PFSK-1 (cell line): ENCODE measurements at regions not wholly inside any gene's neighbourhood (a gene's known extent, or its start where the extent isn't known, plus 50 kb on each side); places are given as distances from the start of the nearest gene placed in this dataset.

Experiments used
- FOXP2 ChIP-seq: optimal IDR thresholded peaks from 2 replicates; pipeline ENCODE3; 2011; ENCODE audit warnings: borderline replicate concordance, control low read depth, inconsistent platforms; ENCODE audit not compliant: insufficient read depth; ENCODE audit errors: extremely low read length, extremely low read depth
- POLR2AphosphoS5 ChIP-seq: IDR thresholded peaks from 2 replicates; pipeline ENCODE4 v1.6.1; 2012; ENCODE audit warnings: low read depth, mild to moderate bottlenecking, control low read depth, low read length, moderate library complexity
- SIN3A ChIP-seq: IDR thresholded peaks from 2 replicates; pipeline ENCODE4 v1.6.1; 2012; ENCODE audit warnings: mild to moderate bottlenecking, low read length, moderate library complexity, borderline replicate concordance; ENCODE audit not compliant: insufficient read depth
- TAF1 ChIP-seq: IDR thresholded peaks from 2 replicates; pipeline ENCODE4 v1.6.1; 2012; ENCODE audit warnings: low read length, control low read depth, borderline replicate concordance; ENCODE audit not compliant: insufficient read depth
- TF ChIP-seq, protein P1 (sequence below), 2 experiments: IDR thresholded peaks; 2 replicates each; pipeline versions ENCODE4 v1.6.1 to v1.8.0; 2011 to 2012; ENCODE audit warnings: low read depth in 2 of 2, low read length in 2 of 2, control low read depth in 1 of 2, inconsistent platforms in 1 of 2, mild to moderate bottlenecking in 1 of 2, moderate library complexity in 1 of 2; ENCODE audit not compliant: insufficient read depth in 1 of 2

DNA sequence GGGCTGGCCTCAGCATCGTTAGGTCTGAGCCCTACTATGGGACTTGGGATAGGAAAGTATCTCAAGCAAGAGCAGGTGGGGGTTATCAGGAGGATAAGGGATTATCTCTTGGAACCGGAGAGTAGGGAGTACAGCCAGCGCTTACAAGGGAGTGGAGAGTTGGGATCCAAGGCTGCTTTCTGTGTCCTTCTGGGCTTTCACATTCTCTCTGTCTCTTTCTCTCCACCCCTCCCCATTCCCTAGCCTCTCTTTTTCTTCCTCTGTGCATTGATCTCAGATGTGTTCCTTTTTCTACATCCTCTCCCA is 170.2 kb downstream of the BUD13 start:
- no peak for TF ChIP-seq TAF1

DNA sequence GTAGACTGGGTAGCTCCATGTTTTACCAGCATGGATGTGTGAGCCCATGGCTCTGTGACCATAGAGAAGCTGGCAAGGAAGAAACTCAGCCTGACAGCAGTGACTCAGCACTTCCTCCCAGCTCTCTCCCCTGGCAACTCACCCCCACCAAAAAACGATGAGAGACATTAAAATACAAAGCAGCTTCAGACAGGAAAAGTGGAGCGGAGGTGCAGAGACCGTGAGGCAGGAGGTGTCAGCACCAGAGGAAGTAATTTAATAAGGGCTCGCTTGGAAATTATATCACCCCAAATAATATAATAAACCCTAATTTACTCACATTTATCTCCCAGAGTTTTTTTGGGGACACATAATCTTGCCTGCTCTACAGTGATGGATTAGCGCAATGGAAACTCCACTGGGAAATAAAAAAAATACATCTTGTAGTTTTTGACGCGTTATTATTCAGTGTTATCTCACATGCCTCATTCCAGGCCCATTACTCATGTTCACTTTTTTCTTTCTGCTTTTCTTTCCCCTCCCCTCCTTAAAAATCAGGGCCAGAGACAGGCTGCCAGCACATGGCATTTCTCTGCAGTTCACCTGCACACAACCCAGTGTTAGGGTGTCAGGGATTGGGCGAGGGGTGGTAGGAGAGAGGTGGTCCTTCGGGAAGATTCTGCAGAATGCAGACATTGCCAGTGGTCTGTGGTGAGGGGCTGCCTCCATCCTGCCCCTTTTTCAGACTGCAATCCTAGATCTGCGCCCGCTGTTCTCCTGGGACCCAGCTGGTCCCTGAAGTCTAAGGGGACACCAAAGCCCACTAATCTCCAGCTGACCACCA is 170.8 kb downstream of the BUD13 start:
- TF ChIP-seq SIN3A (no peak), TAF1 (no peak), FOXP2 (no peak), POLR2AphosphoS5 (no peak)
- TF ChIP-seq, protein P1, sequence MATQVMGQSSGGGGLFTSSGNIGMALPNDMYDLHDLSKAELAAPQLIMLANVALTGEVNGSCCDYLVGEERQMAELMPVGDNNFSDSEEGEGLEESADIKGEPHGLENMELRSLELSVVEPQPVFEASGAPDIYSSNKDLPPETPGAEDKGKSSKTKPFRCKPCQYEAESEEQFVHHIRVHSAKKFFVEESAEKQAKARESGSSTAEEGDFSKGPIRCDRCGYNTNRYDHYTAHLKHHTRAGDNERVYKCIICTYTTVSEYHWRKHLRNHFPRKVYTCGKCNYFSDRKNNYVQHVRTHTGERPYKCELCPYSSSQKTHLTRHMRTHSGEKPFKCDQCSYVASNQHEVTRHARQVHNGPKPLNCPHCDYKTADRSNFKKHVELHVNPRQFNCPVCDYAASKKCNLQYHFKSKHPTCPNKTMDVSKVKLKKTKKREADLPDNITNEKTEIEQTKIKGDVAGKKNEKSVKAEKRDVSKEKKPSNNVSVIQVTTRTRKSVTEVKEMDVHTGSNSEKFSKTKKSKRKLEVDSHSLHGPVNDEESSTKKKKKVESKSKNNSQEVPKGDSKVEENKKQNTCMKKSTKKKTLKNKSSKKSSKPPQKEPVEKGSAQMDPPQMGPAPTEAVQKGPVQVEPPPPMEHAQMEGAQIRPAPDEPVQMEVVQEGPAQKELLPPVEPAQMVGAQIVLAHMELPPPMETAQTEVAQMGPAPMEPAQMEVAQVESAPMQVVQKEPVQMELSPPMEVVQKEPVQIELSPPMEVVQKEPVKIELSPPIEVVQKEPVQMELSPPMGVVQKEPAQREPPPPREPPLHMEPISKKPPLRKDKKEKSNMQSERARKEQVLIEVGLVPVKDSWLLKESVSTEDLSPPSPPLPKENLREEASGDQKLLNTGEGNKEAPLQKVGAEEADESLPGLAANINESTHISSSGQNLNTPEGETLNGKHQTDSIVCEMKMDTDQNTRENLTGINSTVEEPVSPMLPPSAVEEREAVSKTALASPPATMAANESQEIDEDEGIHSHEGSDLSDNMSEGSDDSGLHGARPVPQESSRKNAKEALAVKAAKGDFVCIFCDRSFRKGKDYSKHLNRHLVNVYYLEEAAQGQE (IDR thresholded peaks at IDR 0.05; ENCODE audit: insufficient read depth in 1 of 2, low read depth in 2 of 2, low read length in 2 of 2) = no peak

DNA sequence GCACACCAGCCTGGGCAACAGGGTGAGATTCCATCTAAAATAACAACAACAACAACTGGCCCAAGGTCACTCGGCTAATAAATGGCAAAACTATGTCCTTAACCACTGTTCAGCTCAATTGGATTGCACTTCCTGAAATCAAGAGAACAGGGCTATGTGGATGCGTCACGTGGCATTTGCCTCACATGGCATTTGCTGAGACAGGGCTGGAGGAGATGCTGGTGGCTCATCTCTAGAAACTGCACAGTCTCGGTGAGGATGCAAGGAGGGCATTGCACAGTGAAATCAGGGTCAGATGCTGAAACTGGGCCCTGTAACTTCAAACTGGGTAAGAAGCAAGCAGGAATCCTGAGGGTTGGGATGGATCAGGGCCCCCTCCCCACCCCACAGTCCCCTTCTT is 171.9 kb downstream of the BUD13 start:
- TF ChIP-seq POLR2AphosphoS5 (no peak), FOXP2 (no peak), SIN3A (no peak), TAF1 (no peak)
- TF ChIP-seq, protein P1 (IDR thresholded peaks at IDR 0.05; ENCODE audit: insufficient read depth in 1 of 2, low read depth in 2 of 2, low read length in 2 of 2) = no peak

DNA sequence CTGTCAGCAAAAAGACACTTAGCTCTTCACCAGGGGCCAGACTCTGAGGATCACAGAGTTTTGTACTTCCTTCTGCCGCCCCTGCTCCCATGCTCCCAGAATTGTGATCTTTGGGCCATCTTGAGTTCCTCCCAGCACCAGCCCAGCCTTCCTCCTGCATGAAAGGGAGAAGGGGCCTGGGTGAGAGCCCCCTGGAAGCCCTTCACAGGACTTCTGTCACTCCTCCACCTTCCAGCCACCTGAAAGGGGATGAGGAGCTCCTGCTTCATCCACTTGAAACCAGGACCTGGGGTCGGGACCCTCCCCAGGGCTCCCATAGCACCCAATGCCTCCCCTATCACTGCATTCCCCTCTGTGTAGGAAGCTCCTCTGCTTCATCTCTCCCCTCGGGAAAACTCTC is 174.2 kb downstream of the BUD13 start:
- TF ChIP-seq POLR2AphosphoS5 (no peak), SIN3A (no peak), TAF1 (no peak), FOXP2 (no peak)
- TF ChIP-seq, protein P1 (IDR thresholded peaks at IDR 0.05; ENCODE audit: insufficient read depth in 1 of 2, low read depth in 2 of 2, low read length in 2 of 2) = no peak

DNA sequence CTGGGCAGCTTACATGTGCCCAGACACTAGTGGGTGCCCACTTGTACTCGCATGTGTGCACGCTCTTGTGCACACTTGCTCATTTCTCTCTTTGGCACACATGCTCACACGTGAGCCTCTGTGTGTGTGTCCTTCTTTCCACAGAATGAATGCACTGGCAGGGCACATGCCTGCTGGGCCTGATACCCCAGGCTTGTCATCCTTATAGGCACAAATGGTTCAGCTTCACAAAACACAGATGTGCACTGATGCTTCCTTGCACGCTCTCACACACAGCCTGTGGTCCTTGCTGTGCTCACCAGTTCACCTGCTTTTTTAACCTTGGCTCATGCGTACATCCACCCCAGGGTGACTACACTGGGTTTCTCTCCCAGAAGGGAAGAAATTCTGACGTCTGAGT is 174.8 kb downstream of the BUD13 start:
- TF ChIP-seq SIN3A = no peak
- no peak for TF ChIP-seq FOXP2
- no peak for TF ChIP-seq POLR2AphosphoS5
- TF ChIP-seq, protein P1 (IDR thresholded peaks at IDR 0.05; ENCODE audit: insufficient read depth in 1 of 2, low read depth in 2 of 2, low read length in 2 of 2) = no peak
- TF ChIP-seq TAF1 = no peak
